K562 (cell line): ENCODE measurements at regions not wholly inside any gene's neighbourhood (a gene's known extent, or its start where the extent isn't known, plus 50 kb on each side); places are given as distances from the start of the nearest gene placed in this dataset.

ENCODE experiments used
- ADNP ChIP-seq: fragments of 200-800 bp; sonication (Bioruptor generic); IDR thresholded peaks from 2 replicates; pipeline ENCODE4 v1.6.1; 2016; ENCODE audit warnings: missing genetic modification characterization, missing compliant biosample characterization
- BRD4 ChIP-seq: fragments of 200-600 bp; sonication (generic); IDR thresholded peaks from 2 replicates; pipeline ENCODE4 v1.6.1; 2017; ENCODE audit warnings: inconsistent platforms
- CBFB ChIP-seq: sonication (generic); formaldehyde crosslinking; IDR thresholded peaks from 2 replicates; pipeline ENCODE4 v1.4.0; 2020; ENCODE audit warnings: mild to moderate bottlenecking, missing genetic modification reagents
- CREM ChIP-seq: IDR thresholded peaks from 2 replicates; pipeline ENCODE4 v1.6.1; 2014; ENCODE audit warnings: antibody characterized with exemption, low read depth
- ETV6 ChIP-seq, 3 experiments: fragments of 150-350 bp in 1 of 3; sonication (generic) in 1 of 3; formaldehyde crosslinking in 1 of 3; IDR thresholded peaks; 2 replicates each; pipeline versions ENCODE4 v1.6.1 to v1.8.0; 2014 to 2022; ENCODE audit warnings: borderline replicate concordance in 2 of 3, low read depth in 2 of 3, antibody characterized with exemption in 1 of 3, low read length in 1 of 3, mild to moderate bottlenecking in 1 of 3, missing genetic modification reagents in 1 of 3
- HCFC1 ChIP-seq: IDR thresholded peaks from 2 replicates; pipeline ENCODE4 v1.6.1; 2012; ENCODE audit warnings: low read depth, low read length, improper control_type of control experiment
- HDAC1 ChIP-seq, 2 experiments: fragments of 450-650 bp; IDR thresholded peaks; 2 replicates each; pipeline ENCODE4 v1.6.1; 2016 to 2017; ENCODE audit warnings: inconsistent platforms in 1 of 2, mild to moderate bottlenecking in 1 of 2, moderate library complexity in 1 of 2
- HNRNPK ChIP-seq: fragments of 200-400 bp; formaldehyde crosslinking; IDR thresholded peaks from one replicate; pipeline ENCODE4 v1.6.1; 2018; ENCODE audit warnings: mild to moderate bottlenecking, low read depth, low read length; ENCODE audit not compliant: poor library complexity, severe bottlenecking
- KLF16 ChIP-seq: IDR thresholded peaks from 2 replicates; pipeline ENCODE4 v1.6.1; 2016; ENCODE audit warnings: antibody characterized with exemption
- MCM5 ChIP-seq: fragments of 450-650 bp; IDR thresholded peaks from 2 replicates; pipeline ENCODE4 v1.6.1; 2016; ENCODE audit warnings: low read depth
- NCOA6 ChIP-seq: fragments of 450-650 bp; IDR thresholded peaks from 2 replicates; pipeline ENCODE4 v1.6.1; 2017; ENCODE audit warnings: mild to moderate bottlenecking
- NRF1 ChIP-seq, 2 experiments: fragments of 450-650 bp; IDR thresholded peaks in 1 of 2; conservative IDR thresholded peaks in 1 of 2; 2 replicates each; pipeline ENCODE4 v1.6.1; 2014; ENCODE audit warnings: mild to moderate bottlenecking in 2 of 2
- POLR2G ChIP-seq: fragments of 200-400 bp; formaldehyde crosslinking; IDR thresholded peaks from 2 replicates; pipeline ENCODE4 v1.6.1; 2017; ENCODE audit warnings: low read depth, mild to moderate bottlenecking, antibody characterized with exemption, low read length, moderate library complexity
- RHOXF2B ChIP-seq: fragments of 250-450 bp; sonication (Bioruptor Pico); conservative IDR thresholded peaks from 2 replicates; pipeline ENCODE4 v1.5.1; 2021
- TAL1 ChIP-seq: fragments of 450-650 bp; IDR thresholded peaks from 2 replicates; pipeline ENCODE4 v1.6.1; 2016; ENCODE audit warnings: mild to moderate bottlenecking
- ZC3H4 ChIP-seq: sonication (generic); formaldehyde crosslinking; IDR thresholded peaks from 2 replicates; pipeline ENCODE4 v1.9.0; 2021; ENCODE audit warnings: missing genetic modification reagents, borderline replicate concordance
- ZNF174 ChIP-seq: fragments of 250-450 bp; sonication (Bioruptor Pico); IDR thresholded peaks from 2 replicates; pipeline ENCODE4 v1.4.0; 2020; ENCODE audit warnings: mild to moderate bottlenecking
- ZSCAN29 ChIP-seq: fragments of 450-650 bp; IDR thresholded peaks from 2 replicates; pipeline ENCODE4 v1.6.1; 2017
- TF ChIP-seq, protein P1 (sequence below): fragments of 450-650 bp; IDR thresholded peaks from 2 replicates; pipeline ENCODE4 v1.6.1; 2014; ENCODE audit warnings: low read depth, mild to moderate bottlenecking, moderate library complexity, borderline replicate concordance
- TF ChIP-seq, protein P2 (sequence below), 2 experiments: fragments of 150-350 bp in 1 of 2; IDR thresholded peaks; 2 replicates each; pipeline ENCODE4 v1.6.1; 2012 to 2016; ENCODE audit warnings: low read depth in 2 of 2, low read length in 2 of 2, mild to moderate bottlenecking in 1 of 2, moderate library complexity in 1 of 2
- TF ChIP-seq, protein P3 (sequence below): fragments of 250-450 bp; sonication (Bioruptor Pico); IDR thresholded peaks from 2 replicates; pipeline ENCODE4 v1.8.0; 2022; ENCODE audit warnings: moderate library complexity, mild to moderate bottlenecking, inconsistent platforms
- TF ChIP-seq, protein P4 (sequence below): sonication (generic); formaldehyde crosslinking; IDR thresholded peaks from 2 replicates; pipeline ENCODE4 v1.8.0; 2022; ENCODE audit warnings: mild to moderate bottlenecking, low read depth, missing genetic modification reagents

DNA sequence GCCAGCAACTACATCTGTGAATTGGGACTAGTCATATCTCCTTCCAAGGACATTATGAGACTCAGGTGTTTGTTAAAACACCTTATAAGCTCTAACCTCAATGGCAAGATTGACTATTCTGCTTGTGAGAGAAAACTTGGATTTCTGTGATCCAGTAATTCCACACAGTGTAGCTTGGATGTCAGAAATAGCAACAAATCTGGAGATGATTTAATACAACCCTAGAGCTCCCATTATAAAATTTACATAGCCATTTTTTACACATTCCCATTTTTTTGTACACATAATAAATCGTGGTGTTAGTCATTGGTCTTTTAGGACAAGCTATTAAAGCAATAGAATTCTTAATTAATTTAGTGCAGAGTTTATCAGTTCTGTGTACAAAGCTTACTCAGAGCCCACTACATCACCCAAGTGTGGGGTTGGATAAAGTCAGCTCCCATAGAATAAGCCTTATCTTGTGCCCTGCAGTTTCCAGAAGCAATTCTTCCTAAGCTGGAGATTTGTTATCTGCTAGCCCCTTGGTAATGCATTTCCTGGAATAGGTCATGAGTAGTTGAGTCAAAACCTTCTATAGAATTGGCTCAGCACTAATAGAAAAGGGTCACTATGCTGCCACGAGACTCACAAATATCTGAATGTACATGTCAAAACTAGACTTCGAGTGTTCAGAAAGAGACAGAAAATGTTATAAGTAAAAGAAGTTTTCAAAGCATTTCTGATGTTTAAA lies 434.0 kb upstream of the RUNX1 start (continued):
- peak; percentile 97 for TF ChIP-seq KLF16
- TF ChIP-seq CREM = peak; percentile 77
- no peak for TF ChIP-seq MCM5
- no peak for TF ChIP-seq RHOXF2B (CRISPR knock-in tag)
- TF ChIP-seq, protein P1, sequence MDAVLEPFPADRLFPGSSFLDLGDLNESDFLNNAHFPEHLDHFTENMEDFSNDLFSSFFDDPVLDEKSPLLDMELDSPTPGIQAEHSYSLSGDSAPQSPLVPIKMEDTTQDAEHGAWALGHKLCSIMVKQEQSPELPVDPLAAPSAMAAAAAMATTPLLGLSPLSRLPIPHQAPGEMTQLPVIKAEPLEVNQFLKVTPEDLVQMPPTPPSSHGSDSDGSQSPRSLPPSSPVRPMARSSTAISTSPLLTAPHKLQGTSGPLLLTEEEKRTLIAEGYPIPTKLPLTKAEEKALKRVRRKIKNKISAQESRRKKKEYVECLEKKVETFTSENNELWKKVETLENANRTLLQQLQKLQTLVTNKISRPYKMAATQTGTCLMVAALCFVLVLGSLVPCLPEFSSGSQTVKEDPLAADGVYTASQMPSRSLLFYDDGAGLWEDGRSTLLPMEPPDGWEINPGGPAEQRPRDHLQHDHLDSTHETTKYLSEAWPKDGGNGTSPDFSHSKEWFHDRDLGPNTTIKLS = peak; percentile 53; the same call in 1 of the 2 replicates
- TF ChIP-seq HNRNPK = no peak
- TF ChIP-seq, protein P2, sequence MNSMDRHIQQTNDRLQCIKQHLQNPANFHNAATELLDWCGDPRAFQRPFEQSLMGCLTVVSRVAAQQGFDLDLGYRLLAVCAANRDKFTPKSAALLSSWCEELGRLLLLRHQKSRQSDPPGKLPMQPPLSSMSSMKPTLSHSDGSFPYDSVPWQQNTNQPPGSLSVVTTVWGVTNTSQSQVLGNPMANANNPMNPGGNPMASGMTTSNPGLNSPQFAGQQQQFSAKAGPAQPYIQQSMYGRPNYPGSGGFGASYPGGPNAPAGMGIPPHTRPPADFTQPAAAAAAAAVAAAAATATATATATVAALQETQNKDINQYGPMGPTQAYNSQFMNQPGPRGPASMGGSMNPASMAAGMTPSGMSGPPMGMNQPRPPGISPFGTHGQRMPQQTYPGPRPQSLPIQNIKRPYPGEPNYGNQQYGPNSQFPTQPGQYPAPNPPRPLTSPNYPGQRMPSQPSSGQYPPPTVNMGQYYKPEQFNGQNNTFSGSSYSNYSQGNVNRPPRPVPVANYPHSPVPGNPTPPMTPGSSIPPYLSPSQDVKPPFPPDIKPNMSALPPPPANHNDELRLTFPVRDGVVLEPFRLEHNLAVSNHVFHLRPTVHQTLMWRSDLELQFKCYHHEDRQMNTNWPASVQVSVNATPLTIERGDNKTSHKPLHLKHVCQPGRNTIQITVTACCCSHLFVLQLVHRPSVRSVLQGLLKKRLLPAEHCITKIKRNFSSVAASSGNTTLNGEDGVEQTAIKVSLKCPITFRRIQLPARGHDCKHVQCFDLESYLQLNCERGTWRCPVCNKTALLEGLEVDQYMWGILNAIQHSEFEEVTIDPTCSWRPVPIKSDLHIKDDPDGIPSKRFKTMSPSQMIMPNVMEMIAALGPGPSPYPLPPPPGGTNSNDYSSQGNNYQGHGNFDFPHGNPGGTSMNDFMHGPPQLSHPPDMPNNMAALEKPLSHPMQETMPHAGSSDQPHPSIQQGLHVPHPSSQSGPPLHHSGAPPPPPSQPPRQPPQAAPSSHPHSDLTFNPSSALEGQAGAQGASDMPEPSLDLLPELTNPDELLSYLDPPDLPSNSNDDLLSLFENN (IDR thresholded peaks at IDR 0.05; ENCODE audit: low read depth in 2 of 2, low read length in 2 of 2) = peak in 1 of 2 experiments; percentile 93; a peak in 2 of 4 replicates
- TF ChIP-seq BRD4 = no peak
- no peak for TF ChIP-seq ZNF174 (CRISPR knock-in tag)
- no peak for TF ChIP-seq ZC3H4 (CRISPR knock-in tag)
- TF ChIP-seq NRF1 (conservative IDR thresholded peaks at IDR 0.05 in 1 of 2, IDR thresholded peaks at IDR 0.05 in 1 of 2) = no peak
- peak; percentile 49; the same call in 1 of the 2 replicates for TF ChIP-seq NCOA6
- TF ChIP-seq ZSCAN29 = no peak
- TF ChIP-seq, protein P3, sequence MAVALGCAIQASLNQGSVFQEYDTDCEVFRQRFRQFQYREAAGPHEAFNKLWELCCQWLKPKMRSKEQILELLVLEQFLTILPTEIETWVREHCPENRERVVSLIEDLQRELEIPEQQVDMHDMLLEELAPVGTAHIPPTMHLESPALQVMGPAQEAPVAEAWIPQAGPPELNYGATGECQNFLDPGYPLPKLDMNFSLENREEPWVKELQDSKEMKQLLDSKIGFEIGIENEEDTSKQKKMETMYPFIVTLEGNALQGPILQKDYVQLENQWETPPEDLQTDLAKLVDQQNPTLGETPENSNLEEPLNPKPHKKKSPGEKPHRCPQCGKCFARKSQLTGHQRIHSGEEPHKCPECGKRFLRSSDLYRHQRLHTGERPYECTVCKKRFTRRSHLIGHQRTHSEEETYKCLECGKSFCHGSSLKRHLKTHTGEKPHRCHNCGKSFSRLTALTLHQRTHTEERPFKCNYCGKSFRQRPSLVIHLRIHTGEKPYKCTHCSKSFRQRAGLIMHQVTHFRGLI (CRISPR knock-in tag) = no peak
- no peak for TF ChIP-seq CBFB (CRISPR knock-in tag)
- no peak for TF ChIP-seq HCFC1
- TF ChIP-seq, protein P4, sequence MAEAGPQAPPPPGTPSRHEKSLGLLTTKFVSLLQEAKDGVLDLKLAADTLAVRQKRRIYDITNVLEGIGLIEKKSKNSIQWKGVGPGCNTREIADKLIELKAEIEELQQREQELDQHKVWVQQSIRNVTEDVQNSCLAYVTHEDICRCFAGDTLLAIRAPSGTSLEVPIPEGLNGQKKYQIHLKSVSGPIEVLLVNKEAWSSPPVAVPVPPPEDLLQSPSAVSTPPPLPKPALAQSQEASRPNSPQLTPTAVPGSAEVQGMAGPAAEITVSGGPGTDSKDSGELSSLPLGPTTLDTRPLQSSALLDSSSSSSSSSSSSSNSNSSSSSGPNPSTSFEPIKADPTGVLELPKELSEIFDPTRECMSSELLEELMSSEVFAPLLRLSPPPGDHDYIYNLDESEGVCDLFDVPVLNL (CRISPR knock-in tag) = no peak
- peak; percentile 84 to 94; a peak in 3 of 4 replicates for TF ChIP-seq HDAC1 (IDR thresholded peaks at IDR 0.05)
- no peak for TF ChIP-seq POLR2G
- peak; percentile 69; the same call in 1 of the 2 replicates for TF ChIP-seq ADNP (tag)
- peak in 1 of 2 experiments; percentile 84; a peak in 2 of 4 replicates for TF ChIP-seq ETV6 (IDR thresholded peaks at IDR 0.05; ENCODE audit: borderline replicate concordance in 1 of 2, low read depth in 2 of 2, low read length in 1 of 2)
- TF ChIP-seq ETV6 (CRISPR knock-in tag; IDR thresholded peaks at IDR 0.05; ENCODE audit: borderline replicate concordance) = no peak
- TF ChIP-seq TAL1 = peak; percentile 98
